Chondrocyte (in vitro differentiated cells): ENCODE measurements at regions not wholly inside any gene's neighbourhood (a gene's known extent, or its start where the extent isn't known, plus 50 kb on each side); places are given as distances from the start of the nearest gene placed in this dataset.

ENCODE experiments used
- DNase-seq: peaks from one replicate; pipeline ENCODE4 v3.0.0; 2021; ENCODE audit warnings: mixed read lengths, low spot score
- H3K27ac Mint-ChIP-seq: one replicate; pipeline ENCODE4 v1.8.0; 2021; ENCODE audit warnings: mild to moderate bottlenecking, moderate library complexity, mixed read lengths; ENCODE audit not compliant: unreplicated experiment
- H3K27me3 Mint-ChIP-seq: 2 replicates; pipeline ENCODE4 v1.8.0; 2021; ENCODE audit warnings: low read depth, mixed read lengths
- H3K36me3 Mint-ChIP-seq: 2 replicates; pipeline ENCODE4 v1.8.0; 2021; ENCODE audit warnings: low read depth, mixed read lengths
- H3K4me1 Mint-ChIP-seq: 2 replicates; pipeline ENCODE4 v1.8.0; 2021; ENCODE audit warnings: low read depth, mild to moderate bottlenecking, mixed read lengths
- H3K4me3 Mint-ChIP-seq: one replicate; pipeline ENCODE4 v1.8.0; 2021; ENCODE audit warnings: mild to moderate bottlenecking, moderate library complexity, mixed read lengths; ENCODE audit not compliant: unreplicated experiment
- H3K9me3 Mint-ChIP-seq: 2 replicates; pipeline ENCODE4 v1.8.0; 2021; ENCODE audit warnings: low read depth, mixed read lengths
- TF ChIP-seq, protein P1 (sequence below): fragments of 200-600 bp; sonication (generic); IDR thresholded peaks from 2 replicates; pipeline ENCODE4 v1.5.0; 2021; ENCODE audit warnings: antibody characterized with exemption, mild to moderate bottlenecking, moderate library complexity

DNA sequence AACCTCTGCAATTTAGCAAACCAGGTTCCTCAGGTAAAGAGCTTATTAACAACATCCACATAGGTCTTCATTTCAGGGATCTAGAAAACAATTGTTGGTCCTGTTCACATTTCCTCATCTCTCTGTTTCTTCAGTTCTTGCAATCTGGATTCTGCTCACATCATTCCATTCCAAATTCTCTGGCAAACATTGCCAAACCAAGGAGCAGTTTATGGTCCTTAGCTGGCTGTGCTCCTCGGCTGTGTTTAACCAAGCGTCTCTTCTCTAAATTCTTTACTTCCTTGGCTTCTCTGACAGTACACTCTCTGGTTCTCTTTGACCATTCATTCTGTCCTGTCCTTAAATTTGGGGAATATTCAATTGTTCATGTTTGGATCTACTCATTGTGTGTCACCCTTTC, 65.8 kb upstream of the RANBP3L start:
- TF ChIP-seq, protein P1, sequence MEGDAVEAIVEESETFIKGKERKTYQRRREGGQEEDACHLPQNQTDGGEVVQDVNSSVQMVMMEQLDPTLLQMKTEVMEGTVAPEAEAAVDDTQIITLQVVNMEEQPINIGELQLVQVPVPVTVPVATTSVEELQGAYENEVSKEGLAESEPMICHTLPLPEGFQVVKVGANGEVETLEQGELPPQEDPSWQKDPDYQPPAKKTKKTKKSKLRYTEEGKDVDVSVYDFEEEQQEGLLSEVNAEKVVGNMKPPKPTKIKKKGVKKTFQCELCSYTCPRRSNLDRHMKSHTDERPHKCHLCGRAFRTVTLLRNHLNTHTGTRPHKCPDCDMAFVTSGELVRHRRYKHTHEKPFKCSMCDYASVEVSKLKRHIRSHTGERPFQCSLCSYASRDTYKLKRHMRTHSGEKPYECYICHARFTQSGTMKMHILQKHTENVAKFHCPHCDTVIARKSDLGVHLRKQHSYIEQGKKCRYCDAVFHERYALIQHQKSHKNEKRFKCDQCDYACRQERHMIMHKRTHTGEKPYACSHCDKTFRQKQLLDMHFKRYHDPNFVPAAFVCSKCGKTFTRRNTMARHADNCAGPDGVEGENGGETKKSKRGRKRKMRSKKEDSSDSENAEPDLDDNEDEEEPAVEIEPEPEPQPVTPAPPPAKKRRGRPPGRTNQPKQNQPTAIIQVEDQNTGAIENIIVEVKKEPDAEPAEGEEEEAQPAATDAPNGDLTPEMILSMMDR = no peak
- H3K27me3 Mint-ChIP-seq = no peaks in the 10 kb centered on the region
- H3K4me3 Mint-ChIP-seq = no peak overlapping the region
- no peaks in the 10 kb centered on the region for H3K36me3 Mint-ChIP-seq
- peaks cover 4% of the 10 kb centered on the region for H3K9me3 Mint-ChIP-seq
- DNase-seq = no peak
- no peak overlapping the region for H3K27ac Mint-ChIP-seq
- peaks cover 33% of the 10 kb centered on the region for H3K4me1 Mint-ChIP-seq

DNA sequence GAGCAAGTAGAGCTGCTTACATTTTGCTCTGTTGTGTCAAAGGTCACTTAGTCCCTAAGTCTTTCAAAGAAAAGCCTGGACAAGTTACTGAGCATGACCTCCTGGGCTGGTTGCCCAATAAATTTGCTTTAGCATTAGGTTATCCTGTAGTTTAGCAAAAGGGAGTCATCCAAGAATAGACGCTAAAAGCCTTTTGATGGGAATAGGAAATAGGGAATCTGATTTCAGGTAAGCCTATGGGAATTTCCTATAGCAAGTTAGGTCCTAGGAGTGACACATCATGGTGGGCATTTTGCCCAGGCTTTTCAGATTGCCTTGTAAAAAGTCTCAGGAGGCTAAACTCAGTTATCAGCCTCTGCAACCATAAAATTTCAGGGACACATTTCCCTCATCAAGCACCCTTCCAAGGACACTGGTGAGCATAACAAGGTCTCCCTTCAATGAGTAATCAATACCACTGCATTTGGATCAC, 67.6 kb upstream of the RANBP3L start:
- Mint-ChIP-seq H3K27ac (no peak overlapping the region), H3K27me3 (no peaks in the 10 kb centered on the region), H3K9me3 (no peaks in the 10 kb centered on the region), H3K4me3 (no peak overlapping the region), H3K4me1 (peaks cover 33% of the 10 kb centered on the region), H3K36me3 (no peaks in the 10 kb centered on the region)
- TF ChIP-seq, protein P1 = no peak
- DNase-seq = no peak

DNA sequence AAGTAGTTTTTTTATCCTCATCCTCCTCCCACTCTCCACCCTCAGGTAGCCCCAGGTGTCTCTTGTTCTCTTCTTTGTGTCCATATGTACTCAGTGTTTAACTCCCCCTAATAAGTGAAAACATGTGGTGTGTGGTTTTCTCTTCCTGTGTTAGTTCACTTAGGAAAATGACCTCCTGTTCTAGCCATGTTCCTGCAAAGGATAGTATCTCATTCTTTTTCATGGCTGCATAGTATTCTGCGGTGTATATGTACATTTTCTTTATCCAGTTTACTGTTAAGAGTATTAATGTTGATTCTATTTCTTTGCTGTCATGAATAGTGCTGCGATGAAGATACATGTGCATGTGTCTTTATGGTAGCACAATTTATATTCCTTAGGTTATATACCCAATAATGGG, 68.4 kb upstream of the RANBP3L start:
- TF ChIP-seq, protein P1 = no peak
- no peaks in the 10 kb centered on the region for H3K9me3 Mint-ChIP-seq
- H3K27me3 Mint-ChIP-seq = no peaks in the 10 kb centered on the region
- no peak overlapping the region for H3K27ac Mint-ChIP-seq
- no peak overlapping the region for H3K4me3 Mint-ChIP-seq
- H3K36me3 Mint-ChIP-seq = no peaks in the 10 kb centered on the region
- H3K4me1 Mint-ChIP-seq = peaks cover 34% of the 10 kb centered on the region
- DNase-seq = no peak

DNA sequence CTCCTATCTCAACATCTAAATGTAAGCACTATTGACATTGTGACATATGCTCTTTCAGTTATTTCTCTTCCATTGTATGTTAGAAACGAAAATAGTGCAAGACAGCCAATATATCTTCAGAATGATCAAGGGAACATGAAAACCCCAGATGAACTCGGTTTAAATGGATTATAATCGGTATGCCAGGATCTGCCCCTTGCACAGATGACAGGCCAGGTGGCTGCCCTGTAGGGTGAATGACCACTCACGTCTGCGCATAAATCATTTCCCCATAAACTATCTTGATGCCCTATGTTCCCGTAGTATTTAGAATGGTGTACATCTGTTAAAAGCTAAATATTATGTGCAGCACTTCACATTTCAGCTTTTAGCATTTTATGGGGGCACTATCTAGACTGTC, 69.7 kb upstream of the RANBP3L start:
- Mint-ChIP-seq H3K9me3 (no peaks in the 10 kb centered on the region), H3K27ac (no peak overlapping the region)

DNA sequence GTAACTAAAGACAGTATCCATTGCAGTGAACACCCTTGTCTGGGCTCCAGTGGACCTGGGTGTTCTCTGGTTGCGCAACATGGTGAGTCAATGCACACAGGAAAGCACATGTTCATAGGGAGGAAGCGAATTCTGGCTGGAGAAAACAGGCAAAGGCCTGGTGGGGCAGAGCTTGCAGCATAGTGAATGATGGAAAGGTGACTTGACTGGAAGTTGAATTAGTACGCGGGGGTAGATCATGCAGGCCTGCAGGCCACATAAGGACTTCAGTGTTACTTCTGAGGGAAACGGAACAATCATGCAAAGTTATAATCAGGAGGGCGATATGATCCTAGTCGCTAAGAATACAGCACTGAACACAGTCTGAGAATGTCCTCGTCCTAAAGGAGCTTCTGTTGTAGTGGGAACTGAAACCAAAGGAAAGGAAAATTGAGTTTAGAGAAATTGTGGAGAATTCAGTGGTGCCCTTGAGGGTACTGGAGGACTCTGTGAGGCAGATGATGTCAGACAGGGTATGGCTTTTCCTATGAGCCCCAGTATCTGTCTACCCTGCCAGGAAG, 71.9 kb upstream of the RANBP3L start:
- H3K36me3 Mint-ChIP-seq = no peaks in the 10 kb centered on the region
- peak overlapping the region; percentile 37 for H3K27ac Mint-ChIP-seq
- no peak for DNase-seq
- no peak overlapping the region for H3K4me3 Mint-ChIP-seq
- H3K9me3 Mint-ChIP-seq = no peaks in the 10 kb centered on the region
- no peaks in the 10 kb centered on the region for H3K27me3 Mint-ChIP-seq
- TF ChIP-seq, protein P1 = no peak
- peaks cover 24% of the 10 kb centered on the region for H3K4me1 Mint-ChIP-seq

More for the DNA sequence above, 69.7 kb upstream of the RANBP3L start:
- H3K4me1 Mint-ChIP-seq = peaks cover 34% of the 10 kb centered on the region
- DNase-seq = no peak
- TF ChIP-seq, protein P1 = no peak
- H3K27me3 Mint-ChIP-seq = no peaks in the 10 kb centered on the region
- H3K4me3 Mint-ChIP-seq = no peak overlapping the region
- H3K36me3 Mint-ChIP-seq = no peaks in the 10 kb centered on the region
